ENCODE measurements at regions not wholly inside any gene's neighbourhood (a gene's known extent, or its start where the extent isn't known, plus 50 kb on each side); places are given as distances from the start of the nearest gene placed in this dataset.

DNA sequence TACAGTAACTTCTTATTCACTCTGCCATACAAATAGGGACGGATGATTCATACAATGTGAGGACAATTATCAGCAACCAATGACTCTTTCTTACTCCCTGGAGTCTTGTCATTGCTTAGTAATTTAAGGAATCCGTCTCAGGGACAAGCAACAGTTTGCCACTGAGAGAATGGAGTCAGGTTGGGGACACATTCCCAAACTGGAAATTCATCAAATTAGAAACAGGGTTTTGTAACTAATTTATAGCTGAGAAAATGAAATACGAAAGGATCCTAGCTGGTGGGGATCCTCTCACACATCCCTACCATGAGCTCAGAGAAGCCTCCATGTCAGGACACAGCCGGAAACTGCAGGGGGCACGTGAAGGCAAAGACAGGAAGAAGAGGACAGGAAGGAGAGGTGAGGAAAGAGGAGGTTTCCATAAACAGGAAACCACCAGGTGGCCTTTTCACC is 50.4 kb upstream of the KDR start:
- DNase-seq (ENCODE audit: low spot score), result peak; percentile 88

DNA sequence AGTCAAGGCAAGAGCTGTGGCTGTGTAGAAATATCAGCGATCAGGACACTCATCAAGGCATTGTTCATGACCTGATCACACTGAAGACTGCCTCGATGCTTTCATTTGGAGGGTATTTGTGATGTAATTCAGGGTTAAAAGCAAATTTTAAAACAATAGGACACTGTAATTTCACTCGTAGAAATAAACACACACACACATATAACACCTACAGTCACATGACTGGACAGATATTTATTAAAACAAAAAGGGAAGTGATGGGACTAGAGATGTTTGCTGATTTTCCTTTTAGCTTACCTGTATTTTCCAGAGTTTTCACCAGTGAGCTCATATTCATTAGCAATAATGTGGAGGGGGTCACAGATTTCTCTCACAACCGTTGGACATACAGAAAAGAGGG is 51.1 kb upstream of the KDR start:
- DNase-seq (ENCODE audit: low spot score), result no peak

DNA sequence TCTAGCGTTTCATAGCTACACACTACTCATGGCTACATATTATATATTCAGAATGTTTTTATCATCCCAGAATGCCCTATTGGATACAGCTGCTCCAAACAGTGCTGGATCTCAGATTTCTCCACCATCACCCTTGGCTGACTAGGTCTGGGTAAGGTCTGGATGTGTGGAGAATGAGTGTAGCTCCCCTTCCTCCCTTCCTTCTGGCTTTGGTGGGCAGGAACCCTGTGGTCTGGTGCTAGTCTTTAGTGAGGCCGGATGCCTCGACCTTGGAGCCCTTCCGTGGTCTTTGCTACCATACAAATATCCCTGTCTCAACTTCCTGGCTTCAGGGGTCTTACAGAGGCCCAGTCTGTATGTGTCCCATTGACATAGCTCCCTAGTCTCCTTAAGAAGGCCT is 52.1 kb upstream of the KDR start:
- no peak for DNase-seq (ENCODE audit: low spot score)

DNA sequence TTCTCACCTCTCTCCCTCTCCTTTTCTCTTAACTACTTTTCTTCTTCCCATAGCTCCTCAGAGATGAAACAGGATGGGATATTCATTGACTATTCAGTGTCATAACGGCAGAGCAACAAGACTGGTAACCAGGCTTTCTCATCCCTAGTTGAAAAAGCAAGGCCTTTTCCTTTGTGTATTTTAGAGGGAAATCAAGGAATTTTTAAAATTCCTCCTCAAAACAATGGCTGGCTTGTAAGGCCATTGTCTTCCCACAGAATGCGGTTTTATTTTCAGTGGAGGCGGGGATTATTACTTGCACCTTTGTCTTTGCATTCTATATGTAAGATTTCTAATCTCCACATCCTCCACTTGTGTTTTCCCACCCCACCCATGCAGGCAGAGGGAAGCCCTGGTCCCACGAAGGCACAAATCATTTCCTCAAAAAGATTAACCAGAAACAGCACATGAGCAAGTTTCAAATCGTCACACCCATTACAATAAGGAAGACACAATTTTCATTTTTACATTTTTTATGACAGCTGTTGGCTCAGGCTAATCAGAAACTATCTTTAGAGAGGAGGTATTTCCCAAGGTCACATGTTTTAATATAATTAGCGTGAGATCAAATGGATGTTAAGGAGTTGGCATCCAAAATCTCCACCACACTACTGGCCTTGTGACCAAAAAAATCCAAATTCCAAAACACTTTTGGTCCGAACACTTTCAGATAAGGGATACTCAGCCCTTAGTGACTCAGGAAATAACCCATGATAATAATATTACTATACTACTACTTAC is 53.0 kb upstream of the KDR start:
- DNase-seq (ENCODE audit: low spot score), result no peak

DNA sequence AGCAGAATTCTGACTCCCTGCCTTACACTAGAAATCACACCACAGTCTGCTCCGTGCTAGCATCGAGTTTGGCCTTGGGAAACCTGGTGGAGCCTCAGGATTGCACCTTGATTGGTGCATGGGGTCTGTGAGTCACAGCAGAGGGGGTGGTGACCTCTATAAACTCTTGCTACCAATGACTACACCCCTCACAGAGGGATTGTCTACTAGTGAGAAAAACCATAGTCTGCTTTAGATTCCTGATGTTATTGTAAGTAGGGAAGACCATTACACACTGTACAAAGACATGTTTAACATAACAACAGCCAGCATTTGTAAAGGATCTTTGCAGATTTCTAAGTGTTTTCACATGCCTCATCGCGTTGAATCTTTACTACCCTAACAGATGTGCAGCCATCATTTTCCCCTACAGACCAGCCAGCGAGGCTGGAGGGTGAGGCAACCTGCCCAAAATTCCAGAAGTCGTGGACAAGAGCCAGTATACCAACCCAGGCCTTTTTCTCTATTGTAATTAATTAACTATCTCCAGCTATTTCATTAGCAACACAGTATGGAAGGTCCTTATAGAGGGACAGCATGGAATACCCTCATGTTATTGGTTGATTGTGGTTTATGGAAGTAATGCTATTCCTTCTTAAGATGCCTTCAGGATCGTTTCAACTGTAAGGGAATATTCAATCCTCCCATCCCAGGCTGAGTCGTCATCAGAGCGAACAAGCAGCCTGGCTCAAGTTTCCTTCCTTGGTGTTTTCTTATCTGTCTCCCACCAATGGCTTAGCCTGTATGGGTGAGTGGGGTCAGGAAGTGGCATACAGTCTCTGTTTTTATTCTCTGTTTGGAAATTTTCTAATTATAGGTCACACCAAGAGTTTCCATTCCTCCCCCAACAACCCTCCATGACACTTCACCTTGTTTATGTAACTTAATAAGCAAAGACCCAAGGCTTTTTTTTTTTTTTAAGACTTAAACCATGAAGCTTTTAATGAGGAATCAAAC is 55.9 kb upstream of the KDR start:
- DNase-seq (ENCODE audit: low spot score), result no peak

DNA sequence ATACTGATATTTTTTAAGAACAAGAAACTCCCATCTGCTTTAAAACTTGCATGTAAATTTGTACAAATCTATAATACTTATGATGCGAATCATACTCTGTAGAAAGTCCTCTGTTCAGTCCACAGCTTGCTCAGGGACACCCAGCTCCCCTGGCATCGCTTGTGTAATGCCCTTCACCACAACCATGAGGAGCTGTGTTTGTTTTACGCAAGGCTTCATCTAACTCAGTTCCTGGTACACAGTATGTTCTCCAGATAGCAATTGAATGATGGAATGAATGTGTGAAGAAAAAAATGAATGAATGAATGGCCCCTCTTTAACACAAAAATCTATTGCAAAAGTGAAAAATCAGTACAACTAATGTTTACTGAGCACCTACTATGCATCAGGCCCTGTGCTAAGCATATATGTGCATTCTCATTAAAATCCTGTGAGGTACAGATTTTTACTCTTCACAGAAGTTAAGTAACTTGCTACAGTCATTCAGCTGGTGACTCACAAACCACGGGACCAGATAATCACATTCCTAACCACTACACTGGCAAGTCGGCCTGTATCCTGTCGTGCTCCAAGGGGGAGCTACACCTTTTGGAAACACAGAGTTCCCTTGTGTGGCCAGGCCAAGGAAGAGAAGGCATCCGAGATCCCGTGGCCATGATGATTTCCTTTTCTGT is 58.7 kb upstream of the KDR start:
- DNase-seq (ENCODE audit: low spot score), result peak; percentile 96

DNA sequence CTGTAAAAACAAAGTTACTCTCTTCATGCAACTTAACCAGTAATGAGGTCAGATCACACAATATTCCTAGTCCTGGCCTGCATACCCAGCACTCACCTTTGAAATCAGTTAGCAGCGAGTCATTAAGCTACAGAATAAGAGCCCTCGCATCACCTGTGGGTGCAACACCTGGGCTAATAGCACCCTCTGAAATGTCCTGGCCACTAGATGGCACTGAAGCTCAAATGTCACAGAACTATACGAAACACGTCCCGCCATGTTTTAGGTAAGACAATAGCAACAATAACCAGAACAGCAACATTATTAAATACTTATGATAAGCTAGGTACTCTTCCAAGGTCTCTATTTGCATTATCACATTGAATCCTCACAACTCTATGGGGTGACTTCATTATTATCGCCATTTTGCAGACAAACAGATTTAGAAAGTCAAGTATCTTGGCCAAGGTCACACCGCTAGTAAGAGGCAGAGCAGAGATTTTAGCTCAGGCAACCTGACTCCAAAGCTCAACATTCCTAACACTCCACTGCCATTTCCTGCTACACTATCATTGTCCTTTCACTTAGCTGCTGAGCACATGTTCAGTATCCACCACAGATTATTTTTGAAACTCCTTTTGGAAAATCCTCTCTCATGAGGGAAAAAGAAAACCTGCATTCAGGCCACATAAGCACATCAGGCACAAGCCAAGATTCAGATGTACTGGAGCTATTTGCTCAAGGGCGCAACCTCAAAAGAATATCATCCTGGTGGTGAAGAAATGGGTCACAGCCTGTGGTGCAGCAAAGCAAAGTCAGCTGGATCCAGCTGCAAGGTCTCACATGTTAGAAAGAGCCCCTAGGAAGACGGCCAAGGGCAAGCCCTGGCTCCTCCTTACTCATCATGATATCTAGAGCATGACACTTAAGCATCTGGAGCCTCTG is 59.5 kb upstream of the KDR start:
- DNase-seq (ENCODE audit: low spot score), result peak; percentile 24

DNA sequence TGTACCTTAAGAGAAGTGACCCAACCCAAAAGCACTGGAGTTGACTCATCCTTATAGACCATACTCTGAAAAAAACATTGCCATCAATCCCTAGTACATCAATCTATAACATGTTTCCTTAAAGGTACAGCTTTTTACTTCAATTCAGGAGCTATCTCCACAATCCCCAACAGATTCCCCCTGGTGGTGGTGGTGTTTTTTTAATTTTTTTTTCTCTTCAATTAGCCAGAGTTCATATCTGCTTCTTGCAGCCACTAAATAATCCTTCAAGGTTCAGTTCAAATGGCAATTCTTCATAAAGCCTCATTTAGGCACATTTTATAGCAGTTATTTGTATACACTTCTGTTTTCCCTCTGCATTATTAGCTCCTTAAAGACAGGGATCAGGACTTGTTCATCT is 60.7 kb upstream of the KDR start:
- DNase-seq (ENCODE audit: low spot score), result no peak

DNA sequence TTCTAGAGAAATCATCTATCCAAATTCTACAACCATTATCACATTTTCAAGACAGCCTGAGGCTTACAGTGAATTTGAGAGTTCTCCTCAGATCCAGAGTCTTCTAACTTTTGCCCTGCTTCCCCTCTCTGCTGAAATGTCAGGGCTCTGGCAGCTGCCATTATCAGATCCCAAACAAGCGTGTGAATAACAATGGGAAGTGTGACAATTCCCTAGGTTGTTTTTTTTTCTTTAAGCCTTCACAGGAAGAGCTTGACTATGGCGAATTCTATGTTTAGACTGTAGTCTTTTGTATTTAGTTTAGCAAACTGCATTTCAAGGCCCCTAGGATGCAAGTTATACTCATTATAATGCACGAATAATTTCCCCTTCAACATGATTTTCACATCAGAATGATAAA is 61.3 kb upstream of the KDR start:
- no peak for DNase-seq (ENCODE audit: low spot score)

DNA sequence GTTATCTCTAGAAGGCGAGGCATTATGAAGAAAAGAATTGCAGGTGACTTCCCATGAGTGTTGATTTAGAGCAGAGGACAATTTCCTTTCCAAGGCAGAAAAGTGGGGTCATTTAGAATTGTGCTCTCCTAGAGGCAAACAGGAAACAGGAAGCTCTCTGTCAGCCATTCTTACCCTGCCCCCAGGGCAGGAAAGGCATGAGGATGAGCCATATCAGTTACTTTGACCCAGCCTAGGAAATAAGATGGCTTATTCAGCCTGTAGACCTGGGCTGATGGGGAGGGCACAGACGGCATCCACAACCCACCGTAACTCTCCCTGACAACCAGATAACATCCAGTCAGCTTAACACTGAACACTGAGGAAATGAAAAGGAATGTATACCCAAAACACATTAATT is 88.8 kb upstream of the KDR start:
- DNase-seq (ENCODE audit: low spot score), result peak; percentile 18

DNA sequence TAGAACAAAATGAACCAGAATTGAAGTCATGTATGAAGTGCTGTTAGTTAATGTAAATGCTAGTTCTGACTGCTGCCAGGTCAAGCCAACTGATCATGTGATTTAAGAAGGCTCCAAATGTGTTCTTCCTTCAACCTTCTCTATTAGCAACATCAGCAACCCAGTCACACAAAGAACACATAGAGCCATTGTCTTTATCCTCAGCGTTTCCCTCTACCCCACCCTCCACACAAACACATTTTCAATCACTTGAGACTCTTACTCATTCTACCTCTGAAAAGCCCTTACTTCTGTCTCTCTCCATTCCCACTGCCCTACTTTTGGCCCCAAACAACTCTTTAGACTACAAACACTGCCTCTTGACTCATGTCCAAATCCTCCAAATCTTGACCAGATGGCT is 89.7 kb upstream of the KDR start:
- no peak for DNase-seq (ENCODE audit: low spot score)

DNA sequence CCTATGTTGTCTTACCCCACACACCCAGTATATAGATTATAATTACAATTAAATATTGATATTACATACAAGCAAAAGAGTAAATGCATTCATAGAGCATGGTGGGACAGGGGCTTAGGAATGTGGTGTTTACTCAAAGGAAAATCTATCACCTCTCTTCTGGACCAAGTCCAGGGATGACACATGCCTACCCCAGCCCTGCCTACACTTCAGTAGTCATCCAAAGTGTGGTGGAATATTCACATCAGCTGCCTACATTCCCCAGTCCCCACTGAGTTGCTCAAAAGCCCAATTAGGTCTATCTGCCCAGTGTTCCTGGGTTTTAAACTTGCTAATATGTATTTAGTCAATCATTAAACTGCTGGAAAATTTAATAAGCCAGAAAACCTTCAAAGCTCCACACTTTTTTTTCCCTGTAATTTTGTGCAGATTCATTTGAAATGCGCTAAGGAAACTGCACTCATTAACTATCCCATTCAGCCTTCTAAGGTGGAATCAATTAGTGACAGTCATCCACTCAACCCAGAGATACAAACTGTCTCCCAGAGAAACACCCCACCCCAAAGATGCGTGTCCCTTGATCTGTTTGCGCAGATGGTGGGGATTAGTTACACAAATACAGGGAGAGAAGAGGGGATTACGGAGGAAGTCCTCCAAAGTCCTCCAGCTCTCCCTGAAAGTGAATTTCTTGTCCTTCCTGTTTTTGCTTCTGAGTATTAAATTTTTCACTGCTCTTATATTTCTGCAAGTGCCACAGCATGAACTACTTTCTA is 91.7 kb upstream of the KDR start:
- peak; percentile 36 for DNase-seq (ENCODE audit: low spot score)

DNA sequence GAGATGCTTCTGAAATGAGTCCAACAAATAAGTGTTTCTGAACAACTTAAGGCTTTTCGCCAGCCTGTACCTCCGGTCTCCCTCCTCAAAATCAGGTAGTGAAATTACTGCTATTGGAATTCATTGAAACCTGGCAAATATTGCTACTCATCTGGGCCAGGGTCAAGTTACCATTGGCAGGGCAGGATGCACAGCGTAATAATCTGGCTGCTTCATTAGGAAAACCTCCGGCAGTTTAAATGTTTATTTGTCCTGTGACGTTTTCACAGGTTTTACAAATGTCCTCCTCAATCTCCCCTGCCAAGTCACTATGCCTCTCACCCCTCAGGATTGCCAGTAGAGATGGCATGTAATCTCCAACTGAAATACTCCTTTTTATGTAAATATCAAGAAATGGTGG is 92.6 kb upstream of the KDR start:
- DNase-seq (ENCODE audit: low spot score), result no peak

DNA sequence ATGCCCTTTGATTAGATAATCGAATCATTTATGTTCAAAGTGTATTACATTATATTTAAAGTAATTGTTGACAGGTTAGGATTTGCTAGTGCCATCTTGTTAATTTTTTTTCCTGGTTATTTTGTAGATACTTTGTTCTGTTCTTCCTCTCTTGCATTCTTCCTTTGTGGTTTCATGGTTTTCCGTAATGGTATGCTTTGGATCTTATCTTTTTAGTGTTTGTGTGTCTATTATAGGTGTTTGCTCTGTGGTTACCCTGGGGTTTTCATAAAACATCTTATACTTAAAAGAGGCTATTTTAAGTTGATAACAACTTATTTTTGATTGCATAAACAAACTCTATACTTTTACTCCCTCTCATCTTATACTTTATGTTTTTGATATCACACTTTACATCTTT is 108.2 kb upstream of the SRD5A3 start:
- DNase-seq (ENCODE audit: low spot score), result no peak

DNA sequence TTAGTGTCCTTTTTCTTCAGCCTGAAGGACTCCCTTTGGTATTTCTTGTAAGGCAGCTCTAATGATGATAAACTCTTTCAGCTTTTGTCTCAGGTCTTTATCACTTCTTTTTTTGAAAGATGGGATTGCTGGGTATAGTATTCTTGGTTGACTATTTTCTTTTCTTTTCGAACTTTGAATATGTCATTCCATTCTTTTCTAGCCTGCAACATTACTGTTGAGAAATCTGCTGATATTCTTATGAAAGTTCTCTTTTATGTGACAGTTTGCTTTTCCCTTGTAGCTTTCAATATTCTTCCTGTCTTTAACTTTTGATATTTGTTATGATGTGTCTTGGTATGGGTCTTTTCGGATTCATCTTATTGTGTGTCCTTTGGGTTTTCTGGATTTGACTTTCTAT is 107.6 kb upstream of the SRD5A3 start:
- no peak for DNase-seq (ENCODE audit: low spot score)

DNA sequence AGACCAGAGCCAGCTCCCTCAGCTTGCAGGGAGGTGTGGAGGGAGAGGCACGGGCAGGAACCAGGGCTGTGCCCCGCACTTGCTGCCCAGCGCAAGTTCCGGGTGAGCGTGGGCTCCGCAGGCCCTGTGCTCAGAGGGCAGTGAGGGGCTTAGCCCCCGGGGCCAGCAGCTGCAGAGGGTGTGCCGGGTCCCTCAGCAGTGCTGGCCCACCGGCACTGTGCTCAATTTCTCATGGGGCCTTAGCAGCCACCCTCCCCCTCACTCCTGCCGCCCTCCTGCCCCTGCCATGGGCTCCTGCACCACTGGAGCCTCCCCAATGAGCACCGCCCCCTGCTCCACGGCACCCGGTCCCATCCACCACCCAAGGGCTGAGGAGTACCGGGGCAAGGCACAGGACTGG is 104.6 kb upstream of the SRD5A3 start:
- DNase-seq (ENCODE audit: low spot score), result no peak

DNA sequence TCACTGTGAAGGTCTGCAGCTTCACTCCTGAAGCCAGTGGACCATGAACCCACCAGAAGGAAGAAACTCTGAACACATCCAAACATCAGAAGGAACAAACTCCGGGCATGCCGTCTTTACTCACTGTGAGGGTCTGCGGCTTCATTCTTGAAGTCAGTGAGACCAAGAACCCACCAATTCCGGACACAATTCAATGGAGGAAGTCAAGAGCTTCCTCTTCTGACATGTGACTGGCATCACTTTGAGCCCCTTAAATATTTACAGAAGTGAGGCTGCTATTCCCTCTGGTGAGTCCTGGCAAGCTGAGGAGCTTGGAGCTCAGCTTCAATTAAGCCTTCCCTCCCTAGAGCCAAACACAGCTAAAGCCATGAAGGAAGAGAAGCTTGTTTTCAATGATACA is 103.5 kb upstream of the SRD5A3 start:
- DNase-seq (ENCODE audit: low spot score), result no peak

DNA sequence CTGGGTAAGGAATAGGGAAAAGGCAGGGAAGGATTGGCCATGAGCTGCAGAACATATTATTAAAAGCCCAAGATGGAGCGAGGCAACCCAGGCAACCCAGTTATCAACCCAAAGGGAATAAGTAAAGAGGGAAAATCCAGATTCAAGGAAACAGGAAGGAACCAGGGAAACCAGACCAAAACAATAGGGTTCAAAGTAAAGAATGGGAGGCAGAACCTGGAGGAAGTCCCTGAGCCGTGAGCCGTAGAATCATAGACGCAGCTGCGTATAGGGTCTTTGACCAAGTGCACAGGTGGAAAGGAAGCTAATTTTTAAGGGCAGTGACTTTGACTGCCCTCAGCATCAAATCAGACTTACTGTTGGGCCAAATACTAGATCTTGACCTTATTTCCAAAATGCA is 98.5 kb upstream of the SRD5A3 start:
- DNase-seq (ENCODE audit: low spot score), result no peak

DNA sequence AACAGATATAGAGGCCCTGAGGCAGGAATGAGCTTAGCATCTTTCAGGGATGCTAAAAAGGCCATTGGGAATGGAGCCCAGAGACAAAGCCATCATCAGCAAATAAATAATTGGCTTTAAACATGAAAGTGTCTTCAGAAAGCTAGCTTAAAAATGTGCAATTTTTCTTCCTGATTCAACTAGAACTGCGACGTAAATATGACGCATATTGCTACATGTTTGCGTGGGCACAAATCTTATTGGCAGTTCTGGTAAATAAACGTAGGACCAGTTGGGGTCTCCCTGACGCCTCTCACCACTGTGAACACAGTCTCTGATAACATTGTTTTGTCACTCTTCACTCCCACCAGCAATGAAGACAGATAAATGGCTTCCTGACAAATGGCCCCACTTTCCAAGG is 97.3 kb upstream of the SRD5A3 start:
- DNase-seq (ENCODE audit: low spot score), result no peak

DNA sequence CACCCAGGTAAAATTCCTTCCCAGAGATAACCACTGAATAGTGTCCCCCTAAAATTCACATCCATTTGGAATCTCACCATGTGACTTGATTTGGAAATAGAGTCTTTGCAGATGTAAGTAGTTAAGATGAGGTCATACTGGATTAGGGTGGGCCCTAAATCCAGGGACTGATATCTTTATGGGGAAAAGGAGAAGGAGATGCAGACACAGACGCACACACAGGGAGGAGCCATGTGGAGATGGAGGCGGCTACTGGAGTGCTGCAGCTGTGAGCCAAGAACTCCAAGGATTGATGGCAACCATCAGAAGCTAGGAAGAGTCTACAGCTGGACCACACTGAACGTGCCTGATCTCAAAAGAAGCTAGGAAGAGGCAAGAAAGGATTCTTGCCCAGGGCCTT is 96.6 kb upstream of the SRD5A3 start:
- no peak for DNase-seq (ENCODE audit: low spot score)

DNA sequence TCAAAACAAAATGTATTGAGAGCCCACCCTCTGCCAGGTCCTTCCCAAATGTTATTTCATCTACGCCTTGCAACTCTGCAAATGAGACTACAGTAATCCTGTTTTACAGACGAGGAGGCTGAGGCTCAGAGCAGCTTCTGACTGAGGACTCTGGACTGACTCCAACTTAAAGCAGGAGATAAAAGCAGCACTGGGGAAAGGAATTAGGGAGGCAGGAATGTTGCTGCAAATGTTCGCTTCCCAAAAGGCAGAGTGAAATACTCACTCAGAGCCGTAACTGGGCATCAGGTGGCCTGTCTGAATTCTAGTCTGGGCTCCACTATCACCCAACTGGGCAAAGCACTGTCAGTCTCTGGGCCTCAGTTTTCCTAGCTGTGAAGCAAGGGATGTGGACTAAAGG is 94.7 kb upstream of the SRD5A3 start:
- DNase-seq (ENCODE audit: low spot score), result no peak
